ENCODE measurements at regions not wholly inside any gene's neighbourhood (a gene's known extent, or its start where the extent isn't known, plus 50 kb on each side); places are given as distances from the start of the nearest gene placed in this dataset.
"Not testable (repeated sequence)": the region's sequence is repeated elsewhere in the genome, so short reads cannot be mapped to it uniquely, and the experiment has no call there.

DNA sequence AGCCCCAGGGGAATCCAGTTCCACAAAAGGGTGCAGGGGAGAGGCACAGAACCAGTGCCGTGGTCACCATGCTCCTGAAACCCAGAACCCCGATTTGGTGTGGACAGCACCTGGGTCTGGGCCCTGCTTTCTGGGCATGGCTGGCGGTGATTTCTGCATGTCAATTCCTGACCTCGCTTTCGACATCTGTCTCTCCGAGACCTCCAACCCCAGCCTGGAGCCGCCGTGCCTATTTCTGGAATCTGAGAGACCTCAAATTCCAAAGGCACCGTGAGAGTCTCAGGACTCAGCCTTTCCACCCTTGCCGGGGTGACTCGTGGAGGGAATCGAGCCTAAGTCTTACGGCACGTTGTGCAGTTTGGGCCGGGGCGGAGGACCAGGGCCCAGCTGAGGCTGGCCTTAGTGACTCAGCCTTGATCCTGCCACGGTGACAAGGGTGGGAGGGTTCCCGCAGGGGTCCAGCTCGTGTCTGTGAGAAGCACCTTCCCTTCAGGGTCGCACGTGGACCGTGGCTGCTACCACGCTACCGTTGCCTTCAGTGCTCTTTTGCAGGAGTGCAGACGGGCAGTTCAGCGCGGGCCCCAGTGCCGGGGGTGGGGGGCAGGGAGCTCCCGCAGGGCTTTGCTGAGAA, 133.7 kb downstream of the PXDC1 start:
- DNase-seq, result no peak

DNA sequence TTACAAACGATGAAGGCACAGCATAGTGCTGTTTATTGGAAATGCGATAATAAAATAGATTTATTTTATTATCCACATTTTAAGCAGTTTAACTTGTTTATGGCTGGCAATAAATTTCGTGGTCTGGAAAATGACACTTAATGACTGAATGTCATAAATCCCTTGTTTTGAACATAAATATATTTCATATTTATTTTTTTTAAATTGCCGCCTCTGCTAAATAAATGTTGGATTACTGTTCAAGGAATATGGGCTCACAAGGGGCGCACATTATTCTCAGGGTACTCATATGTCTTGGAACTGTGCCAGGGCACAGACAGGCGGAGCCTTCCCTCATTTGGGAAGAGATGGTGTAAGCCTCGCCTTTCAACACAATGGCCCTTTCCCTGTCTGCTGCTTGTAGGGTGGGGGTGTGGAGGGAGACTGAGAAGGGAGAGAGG, 134.3 kb downstream of the PXDC1 start:
- no peak for DNase-seq

DNA sequence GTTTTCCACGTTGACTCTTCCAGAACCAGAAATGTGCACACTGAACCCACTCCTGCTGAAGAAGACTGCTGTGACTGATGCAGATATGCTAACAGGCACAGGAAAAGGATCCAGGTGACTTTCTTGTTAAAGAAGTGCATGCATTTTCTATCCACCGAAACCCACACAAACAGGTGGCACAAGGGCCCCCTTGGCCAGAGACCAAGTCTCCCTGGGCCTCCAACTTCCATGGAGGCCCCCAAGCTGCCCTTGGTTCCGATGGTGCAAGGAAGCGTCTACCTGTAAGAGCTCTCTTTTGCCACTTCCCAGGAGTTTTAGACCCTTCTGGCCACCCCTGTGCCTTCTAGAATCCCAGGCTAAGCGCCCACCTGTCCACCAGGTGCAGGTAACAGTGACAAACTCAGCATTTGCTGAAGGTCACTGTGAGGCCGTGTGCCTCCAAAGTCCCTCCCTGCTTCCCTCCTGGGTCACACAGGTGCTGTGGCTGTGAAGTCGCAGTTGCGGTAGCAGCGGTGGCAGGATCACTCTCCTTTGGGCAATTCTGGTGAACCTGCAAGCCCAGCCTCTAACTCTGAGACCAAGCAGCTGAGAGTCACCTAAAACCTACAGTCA, 134.8 kb downstream of the PXDC1 start:
- no peak for DNase-seq

DNA sequence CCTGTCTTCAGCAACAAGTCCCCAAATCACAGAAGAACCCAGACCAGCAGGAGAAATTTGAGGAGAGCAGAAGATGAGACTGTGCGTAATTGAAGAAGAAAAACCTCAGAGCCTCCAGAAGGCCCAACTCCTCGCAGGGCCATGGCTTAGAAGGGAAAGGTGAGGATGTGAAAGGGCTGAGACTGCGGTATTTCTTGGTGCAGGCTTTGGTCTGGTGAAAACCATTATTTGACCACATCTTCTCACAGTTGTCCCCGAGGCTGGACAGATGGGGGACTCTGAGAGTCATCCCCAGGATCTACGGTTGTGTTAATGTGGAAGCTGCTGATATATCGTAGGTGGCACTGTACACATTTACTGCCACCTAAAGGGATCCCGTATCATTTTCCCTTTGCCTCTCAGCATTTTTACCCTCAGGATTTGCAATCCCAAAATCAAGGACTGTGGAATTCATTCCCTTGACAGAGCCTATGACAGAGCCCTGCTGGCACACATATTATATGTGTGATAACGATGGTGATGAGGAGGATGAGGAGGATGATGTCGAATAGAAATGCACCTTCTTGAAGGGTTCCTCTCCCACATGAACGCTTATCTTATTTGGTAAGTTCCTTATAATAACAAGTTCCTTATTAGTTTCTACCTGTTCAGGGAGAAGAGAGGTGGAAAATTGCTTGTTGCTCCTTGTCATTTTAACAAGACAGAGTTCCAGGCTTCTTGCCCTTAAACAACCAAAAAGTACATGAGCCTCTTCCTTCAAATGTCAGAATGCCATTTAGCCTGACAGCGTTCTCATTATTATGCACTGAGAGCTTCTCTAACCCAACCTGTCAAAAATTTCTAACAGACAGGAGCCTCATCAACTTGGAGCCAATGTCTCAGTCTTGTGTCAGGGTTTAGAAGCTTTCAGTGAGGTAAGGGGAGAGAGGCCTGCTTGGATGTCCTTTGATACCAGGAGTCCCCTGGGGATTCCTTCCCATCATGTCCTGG, 135.8 kb downstream of the PXDC1 start:
- DNase-seq, result no peak

DNA sequence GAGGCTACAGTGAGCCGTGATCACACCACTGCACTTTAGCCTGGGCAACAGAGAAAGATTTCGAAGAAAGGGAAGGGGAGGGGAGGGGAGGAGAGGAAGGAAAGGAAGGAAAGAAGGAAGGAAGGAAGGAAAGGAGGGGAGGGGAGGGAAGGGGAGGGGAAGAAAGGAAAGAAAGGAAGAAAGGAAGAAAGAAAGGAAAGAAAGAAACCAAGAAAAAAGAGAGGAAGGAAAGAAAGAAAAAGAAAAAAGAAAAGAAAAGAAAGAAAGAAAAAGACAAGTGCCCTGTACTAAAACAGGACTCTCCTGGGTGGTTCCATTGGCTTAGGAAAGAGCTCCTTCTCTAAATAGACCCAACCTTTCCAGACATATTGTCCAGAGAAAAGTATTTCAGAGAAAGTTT, 136.6 kb downstream of the PXDC1 start:
- DNase-seq, result no peak

DNA sequence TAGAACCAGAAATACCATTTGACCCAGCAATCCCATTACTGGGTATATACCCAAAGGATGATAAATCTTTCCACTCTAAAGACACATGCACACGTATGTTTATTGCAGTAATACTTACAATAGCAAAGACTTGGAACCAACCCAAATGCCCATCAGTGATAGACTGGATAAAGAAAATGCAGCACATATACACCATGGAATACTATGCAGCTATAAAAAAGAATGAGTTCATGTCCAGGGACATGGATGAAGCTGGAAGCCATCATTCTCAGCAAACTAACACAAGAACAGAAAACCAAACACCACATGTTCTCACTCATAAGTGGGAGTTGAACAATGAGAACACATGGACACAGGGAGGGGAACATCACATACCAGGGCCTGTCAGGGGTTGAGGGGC, 137.9 kb downstream of the PXDC1 start:
- DNase-seq, result not testable (repeated sequence)

DNA sequence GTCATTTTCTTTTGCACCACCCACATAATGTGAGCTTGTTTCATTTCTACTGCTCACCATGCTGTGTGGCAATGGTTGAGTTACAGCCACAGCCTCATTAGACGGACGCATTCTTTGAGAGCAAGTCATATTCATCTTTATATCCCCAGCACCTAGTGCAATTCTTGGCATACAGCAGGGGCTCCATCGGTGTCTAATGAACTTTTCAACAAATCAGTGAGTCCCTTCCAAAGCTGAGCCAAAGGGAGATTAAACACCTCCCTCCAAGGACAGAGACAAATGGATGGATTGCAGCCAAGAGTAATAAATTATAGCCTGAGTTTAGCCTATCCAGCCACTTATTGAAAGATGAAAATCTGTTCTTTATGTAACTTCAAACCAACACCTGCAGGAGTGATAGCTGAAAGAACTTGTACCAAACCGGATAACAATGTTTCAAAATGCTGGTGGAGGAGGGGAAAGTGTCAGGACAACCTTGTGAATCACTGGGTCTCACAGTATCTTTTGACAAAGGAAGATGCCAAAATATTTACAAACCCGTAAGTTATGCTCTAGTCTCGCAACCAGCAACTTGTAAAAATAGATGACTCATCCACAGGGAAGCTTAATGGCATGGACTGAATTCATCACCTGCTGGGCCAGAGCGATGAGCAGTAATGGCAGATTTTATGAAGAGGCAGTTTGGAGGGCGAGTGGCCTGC, 139.0 kb downstream of the PXDC1 start:
- no peak for DNase-seq

DNA sequence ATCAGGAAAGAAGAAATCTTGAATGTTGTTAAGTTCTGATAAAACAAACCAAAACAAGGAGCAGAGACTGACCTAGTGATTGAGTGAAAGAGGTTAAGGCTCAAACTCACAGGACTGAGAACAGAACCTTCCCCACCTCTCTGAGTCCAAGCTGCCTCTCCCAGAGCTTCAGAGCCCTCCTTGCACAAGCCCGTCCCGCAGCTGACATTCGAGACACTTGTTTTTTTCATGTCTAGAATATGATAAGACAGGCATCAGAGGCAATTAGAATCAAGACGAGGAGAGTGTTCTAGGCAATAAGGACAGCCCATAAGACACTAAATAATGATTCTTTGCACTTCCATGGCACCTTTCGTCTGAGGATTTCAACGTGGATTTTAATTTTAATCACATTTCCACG, 140.6 kb downstream of the PXDC1 start:
- no peak for DNase-seq

DNA sequence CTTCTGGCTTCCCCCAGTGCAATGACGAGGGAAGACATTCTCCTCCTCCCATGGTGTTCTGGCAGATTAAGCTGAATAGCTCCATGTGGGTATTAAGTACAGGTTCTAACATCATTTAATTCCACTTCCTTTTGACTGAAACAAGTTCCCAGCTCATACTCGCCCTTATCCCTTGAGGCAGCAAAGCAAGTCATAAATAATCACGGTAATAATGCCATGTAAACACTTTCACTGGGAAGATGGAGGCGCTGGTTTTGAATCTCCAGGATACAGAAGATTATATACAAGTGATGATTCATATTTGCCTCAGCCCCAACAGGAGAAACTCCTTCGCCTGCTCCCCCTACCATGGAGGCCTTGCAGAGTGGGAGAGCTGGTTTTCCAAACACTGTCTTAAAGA, 141.3 kb downstream of the PXDC1 start:
- no peak for DNase-seq

DNA sequence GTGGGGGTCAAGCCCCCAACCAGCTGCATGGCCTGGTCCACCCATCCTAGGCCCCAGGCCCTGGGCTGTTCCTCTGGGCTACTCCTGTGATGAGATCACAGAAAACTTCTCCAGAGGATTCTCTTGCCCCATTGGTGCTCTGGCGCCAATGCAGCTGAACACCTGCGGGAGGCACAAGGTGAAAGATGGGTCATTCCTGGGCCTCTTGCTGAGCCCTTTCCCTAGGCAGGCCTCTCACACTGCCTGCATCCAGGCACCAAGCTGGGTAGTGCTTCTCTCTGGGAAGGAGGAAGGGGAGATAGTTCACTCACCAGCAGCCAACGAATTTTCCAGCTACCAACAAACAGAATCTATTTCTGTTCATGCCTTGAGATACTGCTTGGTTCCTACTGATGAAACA, 142.1 kb downstream of the PXDC1 start:
- no peak for DNase-seq

DNA sequence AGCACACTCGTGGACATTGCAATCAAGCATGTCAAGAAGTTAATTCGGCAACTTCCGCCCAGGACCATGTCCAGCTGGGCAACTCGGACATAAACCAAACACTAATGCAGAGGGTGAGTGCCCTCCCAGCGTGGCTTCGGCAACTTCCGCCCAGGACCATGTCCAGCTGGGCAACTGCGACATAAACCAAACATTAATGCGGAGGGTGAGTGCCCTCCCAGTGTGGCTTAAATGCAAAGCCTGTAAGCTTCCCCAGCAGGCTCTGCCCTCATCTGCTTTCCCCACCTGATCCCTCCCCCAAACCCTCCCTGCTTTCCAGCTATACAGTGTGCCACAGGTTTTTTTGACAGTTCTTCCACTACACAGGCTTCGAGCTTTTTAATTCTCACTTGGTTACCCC, 143.4 kb downstream of the PXDC1 start:
- no peak for DNase-seq

DNA sequence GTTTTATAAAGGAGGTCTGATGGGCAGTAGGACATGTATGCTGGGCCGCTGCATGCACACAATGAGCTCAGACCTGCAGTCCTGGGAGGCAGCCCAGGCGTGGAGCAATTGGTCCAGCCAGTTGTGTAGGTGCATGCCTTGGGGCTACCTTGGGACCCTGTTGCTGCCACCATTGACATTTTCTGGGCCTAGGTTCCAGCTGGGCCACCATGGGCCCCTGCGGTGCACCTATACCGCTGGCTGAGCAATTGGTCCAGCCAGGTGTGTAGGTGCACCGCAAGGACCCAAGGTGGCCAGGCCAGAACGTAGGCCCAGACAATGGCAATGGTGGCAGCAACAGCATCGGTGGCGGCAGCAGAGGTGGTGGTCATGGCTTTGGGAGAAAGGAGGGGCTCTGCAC, 143.9 kb downstream of the PXDC1 start:
- DNase-seq, result no peak

DNA sequence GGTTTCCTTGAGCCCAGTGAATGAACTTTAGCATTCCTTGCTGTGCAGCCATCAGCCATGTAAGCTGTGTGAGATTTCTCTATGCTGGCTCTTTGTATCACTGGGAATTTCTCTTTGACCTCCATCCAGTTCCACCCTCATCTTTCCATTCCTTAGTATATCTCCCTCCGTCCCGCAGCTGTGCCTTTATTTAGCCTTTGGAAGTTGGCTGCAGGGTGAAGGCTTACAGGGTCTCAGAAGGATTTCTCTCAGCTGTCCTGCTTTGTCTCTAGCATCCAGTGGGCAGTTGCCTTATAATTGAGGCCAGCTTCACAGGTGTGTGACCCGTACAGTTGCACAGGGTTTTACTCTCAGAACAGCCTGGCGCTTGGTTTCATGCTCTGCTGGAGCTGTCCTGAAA, 144.3 kb downstream of the PXDC1 start:
- no peak for DNase-seq

DNA sequence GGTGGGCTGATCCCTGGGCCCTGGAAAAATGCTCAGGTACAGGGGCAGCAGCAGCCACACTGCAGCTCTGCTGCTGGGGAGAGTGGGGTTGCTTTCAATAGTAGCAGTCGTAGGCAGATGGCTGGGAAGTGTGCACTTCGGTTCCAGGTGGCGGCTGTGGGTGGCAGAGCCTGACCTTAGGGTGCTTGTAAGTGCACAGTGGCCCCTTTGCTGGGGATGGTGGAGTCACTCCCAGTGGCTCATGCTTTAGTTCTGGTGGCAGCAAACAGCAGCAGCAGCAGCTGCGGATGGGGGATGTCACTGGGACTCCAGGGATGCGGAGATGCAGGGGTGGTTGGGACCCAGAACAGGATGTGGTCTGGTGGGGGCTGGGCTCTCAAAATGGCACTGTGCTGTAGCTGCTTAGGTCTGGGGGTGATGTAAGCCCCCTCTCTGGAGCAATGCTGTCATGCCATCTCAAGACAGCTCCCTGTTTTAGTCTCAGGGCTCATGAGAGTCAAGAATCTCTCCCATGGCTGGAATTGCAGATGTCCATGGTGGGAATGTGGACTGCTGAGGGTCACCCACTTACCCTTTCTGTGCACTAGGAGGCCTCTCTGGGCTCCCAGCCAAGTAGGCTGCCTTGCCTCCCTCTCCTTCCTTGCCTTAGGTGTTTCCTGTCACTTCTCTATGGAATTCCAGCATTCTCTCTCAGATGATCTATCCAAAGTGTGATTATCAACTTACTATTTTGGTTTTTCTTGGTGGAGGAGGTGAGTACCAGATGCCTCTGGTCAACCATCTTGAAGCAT, 146.7 kb upstream of the SLC22A23 start:
- no peak for DNase-seq

DNA sequence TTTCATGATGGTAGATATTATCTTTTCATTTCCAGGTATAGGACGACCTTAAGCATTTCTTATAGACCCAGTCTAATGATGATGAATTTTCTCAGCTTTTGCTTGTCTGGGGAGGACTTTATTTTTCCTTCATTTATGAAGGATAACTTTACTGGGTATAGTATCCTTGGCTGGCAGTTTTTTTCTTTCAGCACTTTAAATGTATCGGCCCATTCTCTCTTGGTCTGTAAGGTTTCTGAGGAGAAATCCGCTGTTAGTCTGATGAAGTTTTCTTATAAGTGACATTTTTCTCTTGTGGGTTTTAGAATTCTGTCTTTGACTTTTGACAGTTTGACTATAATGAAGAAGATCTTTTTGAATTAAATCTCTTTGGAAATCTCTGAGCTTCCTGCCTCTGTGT, 144.7 kb upstream of the SLC22A23 start:
- DNase-seq, result no peak

DNA sequence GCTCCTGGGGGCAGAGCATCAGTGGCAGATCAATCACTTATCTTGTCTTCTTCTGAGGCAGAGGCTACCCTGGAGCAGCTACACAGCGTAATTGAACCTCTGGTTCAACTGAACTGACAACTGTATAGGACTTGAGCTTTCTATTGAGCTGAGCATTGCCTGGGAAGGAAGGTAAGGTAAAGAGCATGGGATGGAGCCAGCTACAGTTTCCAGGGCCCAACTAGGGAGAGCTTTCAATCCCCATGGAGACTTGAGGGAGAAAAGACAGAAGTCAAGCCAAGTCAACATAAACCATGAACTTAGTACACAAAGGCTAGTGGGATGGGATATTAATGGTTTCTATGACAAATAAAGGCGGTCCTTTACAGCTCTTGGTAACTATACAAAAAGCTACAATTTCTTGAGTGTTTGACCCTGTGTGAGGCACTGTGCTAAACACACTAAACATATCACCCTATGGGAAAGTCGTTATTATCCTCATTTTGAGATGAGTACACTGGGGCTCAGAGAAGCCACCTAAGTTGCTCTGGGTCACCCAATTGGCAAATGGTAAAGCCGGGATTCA, 140.7 kb upstream of the SLC22A23 start:
- no peak for DNase-seq

DNA sequence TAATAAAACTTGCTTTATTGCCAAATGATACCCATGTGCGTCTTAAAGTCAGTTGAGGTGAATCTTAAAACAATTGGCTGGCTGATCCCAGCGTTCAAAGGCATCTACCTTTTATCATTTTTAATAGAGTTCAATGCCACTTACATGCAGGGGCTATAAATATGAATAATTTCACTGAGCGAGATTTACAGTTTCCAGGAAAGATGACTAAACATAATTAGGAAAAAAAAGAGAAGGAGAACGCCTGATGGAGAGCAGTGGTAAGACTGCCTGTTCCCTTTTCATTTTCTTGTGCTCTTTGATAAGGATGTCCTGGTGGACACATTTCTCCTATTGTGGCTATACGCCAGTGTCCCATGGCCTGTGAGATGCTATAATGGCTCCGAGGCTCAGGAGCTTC, 139.9 kb upstream of the SLC22A23 start:
- no peak for DNase-seq

DNA sequence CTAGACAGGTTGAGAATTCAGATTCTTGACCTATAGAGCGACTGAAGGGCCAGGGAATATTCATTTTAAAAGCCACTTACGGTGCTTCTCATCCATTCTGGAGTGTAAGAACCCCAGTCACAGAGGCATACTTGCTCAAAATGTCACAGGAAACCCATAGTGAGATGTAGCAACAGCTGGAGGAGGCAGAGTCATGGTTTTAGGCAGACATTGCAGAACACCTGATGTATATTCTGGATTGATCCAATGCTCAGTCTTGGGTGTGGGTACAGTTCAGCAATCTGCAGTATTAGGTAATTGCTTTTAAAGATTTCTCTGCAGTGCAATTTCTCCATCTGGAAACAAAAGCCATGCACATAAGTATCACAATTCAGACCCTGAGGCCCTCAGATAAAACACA, 137.4 kb upstream of the SLC22A23 start:
- no peak for DNase-seq

DNA sequence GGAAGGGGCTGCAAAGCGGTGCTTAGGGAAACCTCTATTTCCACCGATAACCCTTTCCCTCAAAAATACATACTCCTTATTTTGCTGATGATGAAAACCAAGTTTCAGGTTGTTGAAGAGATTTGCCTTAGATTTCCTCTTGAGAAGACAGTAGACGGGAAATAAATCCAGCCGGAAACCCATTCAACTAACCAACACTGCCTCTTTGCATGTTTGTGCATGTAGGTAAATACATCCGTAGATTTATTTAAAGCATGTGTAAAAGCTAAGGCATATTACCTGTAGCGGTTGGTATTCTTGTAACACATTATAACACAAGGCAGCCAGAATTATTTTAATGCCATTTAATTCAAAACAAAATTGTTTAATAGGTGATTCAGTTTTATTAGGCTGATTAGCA, 136.3 kb upstream of the SLC22A23 start:
- no peak for DNase-seq

DNA sequence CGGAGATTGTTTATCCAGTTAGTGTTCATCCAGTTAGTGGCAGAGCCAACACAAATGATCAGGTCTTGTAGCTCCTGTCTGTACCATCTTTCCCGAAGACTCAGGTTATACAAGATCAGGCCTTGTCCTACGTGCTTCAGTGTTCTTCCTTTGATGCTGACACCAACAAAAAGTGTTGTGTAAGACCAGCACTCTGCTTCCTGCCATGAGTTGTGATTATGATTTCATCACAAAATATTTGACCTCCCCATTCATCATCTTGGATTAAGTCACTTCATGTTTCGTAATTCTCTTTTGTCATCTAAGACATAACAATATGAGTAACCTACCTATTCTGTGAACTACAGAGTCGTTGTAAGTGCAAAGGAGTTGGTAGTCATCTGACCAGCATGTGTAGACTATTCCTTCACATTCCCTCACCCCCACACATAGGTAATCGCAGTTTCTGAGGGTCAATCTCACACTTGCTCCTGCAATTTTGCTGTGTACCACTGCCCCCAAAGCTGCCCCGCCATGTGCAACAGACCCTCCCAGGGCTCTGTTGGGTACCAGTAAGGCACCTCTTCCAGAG, 135.6 kb upstream of the SLC22A23 start:
- no peak for DNase-seq

DNA sequence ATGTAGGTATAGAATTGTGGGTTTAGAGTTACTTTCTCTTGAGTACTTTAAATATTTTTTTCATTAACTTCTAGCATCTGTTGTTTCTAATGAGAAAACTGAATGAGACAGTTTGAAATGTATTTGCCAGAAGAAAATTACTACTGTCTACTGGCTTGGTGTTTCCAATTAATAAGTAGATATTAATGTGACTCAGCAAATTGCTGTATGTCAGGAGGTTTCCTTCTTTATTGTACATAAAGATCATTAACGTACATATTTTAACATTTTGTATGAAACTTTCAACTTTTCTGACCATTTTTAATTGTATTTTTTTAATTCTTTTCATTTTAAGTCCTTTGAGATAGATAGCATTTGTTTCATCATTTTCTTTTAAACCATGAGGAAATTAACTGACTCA, 135.1 kb upstream of the SLC22A23 start:
- DNase-seq, result no peak

DNA sequence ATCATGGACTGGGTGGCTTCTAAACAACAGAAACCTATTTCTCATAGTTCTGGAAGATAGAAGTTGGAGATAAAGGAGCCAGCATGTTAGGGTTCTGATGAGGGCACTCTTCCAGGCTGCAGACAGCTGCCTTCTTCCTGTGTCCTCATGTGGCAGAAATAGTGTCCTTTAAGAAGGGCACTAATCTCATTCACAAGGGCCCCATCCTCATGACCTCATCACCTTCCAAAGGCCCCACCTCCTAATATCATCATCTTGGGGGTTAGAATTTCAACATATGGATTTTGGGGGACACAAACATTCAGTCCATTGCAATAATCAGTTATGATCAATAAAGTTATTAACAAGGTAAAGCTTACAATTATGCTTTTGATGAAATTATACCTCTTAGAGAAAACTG, 130.8 kb upstream of the SLC22A23 start:
- no peak for DNase-seq

Measured in activated T-cell treated with anti-CD3 and anti-CD28 coated beads, Interleukin-2, amount 50 U/mL, for 48 hours (primary cell).